NCI-H345 treated with DMSO at 0.1 percent for 48 hours (cell line): ENCODE measurements at regions not wholly inside any gene's neighbourhood (a gene's known extent, or its start where the extent isn't known, plus 50 kb on each side); places are given as distances from the start of the nearest gene placed in this dataset.
"Not testable (repeated sequence)": the region's sequence is repeated elsewhere in the genome, so short reads cannot be mapped to it uniquely, and the experiment has no call there.

Experiments
- DNase-seq: peaks from one replicate; lab custom pipeline; 2025; ENCODE audit not compliant: unreplicated experiment; lab: John Stamatoyannopoulos, UW

GRCh38 chr13:34159946-34160345, 342.0 kb downstream of the RFC3 start:
- DNase-seq = no peak

- peak; percentile 53 for DNase-seq
Measured at GRCh38 chr13:34161931-34162543, 344.1 kb downstream of the RFC3 start.

- no peak for DNase-seq
Measured at GRCh38 chr13:34162544-34162933, 344.6 kb downstream of the RFC3 start.

- no peak for DNase-seq
Measured at GRCh38 chr13:34164582-34164981, 346.6 kb downstream of the RFC3 start.

GRCh38 chr13:34165158-34165557, 347.2 kb downstream of the RFC3 start:
- no peak for DNase-seq

GRCh38 chr13:34166406-34166805, 348.5 kb downstream of the RFC3 start:
- no peak for DNase-seq

- no peak for DNase-seq
Measured at GRCh38 chr13:34167347-34167746, 349.4 kb downstream of the RFC3 start.

- DNase-seq = no peak
Measured at GRCh38 chr13:34172048-34172447, 354.1 kb downstream of the RFC3 start.

GRCh38 chr13:34174671-34175145, 356.8 kb downstream of the RFC3 start:
- DNase-seq = no peak

GRCh38 chr13:34175551-34175950, 357.6 kb downstream of the RFC3 start:
- no peak for DNase-seq

- no peak for DNase-seq
Measured at GRCh38 chr13:34176633-34177032, 358.7 kb downstream of the RFC3 start.

- no peak for DNase-seq
Measured at GRCh38 chr13:34179481-34179880, 361.5 kb downstream of the RFC3 start.

GRCh38 chr13:34179927-34180326, 362.0 kb downstream of the RFC3 start:
- no peak for DNase-seq

GRCh38 chr13:34181256-34181655, 363.3 kb downstream of the RFC3 start:
- not testable (repeated sequence) for DNase-seq

GRCh38 chr13:34189946-34190345, 372.0 kb downstream of the RFC3 start:
- no peak for DNase-seq

GRCh38 chr13:34201050-34201913, 383.3 kb downstream of the RFC3 start:
- DNase-seq = no peak

- no peak for DNase-seq
Measured at GRCh38 chr13:34207334-34207733, 389.4 kb downstream of the RFC3 start.

GRCh38 chr13:34207872-34208271, 389.9 kb downstream of the RFC3 start:
- no peak for DNase-seq

- no peak for DNase-seq
Measured at GRCh38 chr13:34208336-34208735, 390.4 kb downstream of the RFC3 start.

- DNase-seq = no peak
Measured at GRCh38 chr13:34210341-34210740, 392.4 kb downstream of the RFC3 start.

- DNase-seq = no peak
Measured at GRCh38 chr13:34214686-34215085, 396.7 kb downstream of the RFC3 start.

- DNase-seq = no peak
Measured at GRCh38 chr13:34216256-34216655, 398.3 kb downstream of the RFC3 start.
